Vagina (tissue), 2 donors: ENCODE measurements at regions not wholly inside any gene's neighbourhood (a gene's known extent, or its start where the extent isn't known, plus 50 kb on each side); places are given as distances from the start of the nearest gene placed in this dataset.

ENCODE experiments used
- POLR2A ChIP-seq, 2 donors: fragments of 450-650 bp; IDR thresholded peaks; one replicate each; pipeline ENCODE4 v1.6.1; 2017; ENCODE audit warnings: antibody characterized with exemption in 2 of 2, mild to moderate bottlenecking in 2 of 2, moderate library complexity in 2 of 2
- TF ChIP-seq, protein P1 (sequence below), 3 experiments: fragments of 450-650 bp in 2 of 3; fragments of 200-600 bp in 1 of 3; sonication (generic) in 1 of 3; IDR thresholded peaks; one replicate each; pipeline ENCODE4 v1.5.1; 2017 to 2019; ENCODE audit warnings: antibody characterized with exemption in 3 of 3, mild to moderate bottlenecking in 2 of 3, moderate library complexity in 2 of 3

DNA sequence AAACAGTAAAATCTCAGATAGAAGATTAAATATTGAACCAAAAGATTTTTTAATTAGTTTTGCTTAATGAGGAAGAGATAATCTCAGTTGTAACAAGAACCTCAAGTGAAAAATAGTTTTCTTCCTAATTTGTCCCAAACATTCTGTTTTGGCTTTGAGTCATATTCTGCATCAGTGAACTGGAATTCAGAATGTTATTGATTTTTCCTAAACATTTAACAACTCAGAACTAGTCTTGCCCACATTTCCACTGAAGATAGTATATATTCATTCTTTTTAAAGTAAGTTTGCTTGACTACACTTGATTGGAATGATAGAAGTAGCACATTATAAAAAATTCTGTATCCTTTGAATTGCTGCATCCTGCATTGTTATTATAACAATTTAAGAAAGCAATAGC lies 85.7 kb upstream of the UGP2 start:
- TF ChIP-seq, protein P1, sequence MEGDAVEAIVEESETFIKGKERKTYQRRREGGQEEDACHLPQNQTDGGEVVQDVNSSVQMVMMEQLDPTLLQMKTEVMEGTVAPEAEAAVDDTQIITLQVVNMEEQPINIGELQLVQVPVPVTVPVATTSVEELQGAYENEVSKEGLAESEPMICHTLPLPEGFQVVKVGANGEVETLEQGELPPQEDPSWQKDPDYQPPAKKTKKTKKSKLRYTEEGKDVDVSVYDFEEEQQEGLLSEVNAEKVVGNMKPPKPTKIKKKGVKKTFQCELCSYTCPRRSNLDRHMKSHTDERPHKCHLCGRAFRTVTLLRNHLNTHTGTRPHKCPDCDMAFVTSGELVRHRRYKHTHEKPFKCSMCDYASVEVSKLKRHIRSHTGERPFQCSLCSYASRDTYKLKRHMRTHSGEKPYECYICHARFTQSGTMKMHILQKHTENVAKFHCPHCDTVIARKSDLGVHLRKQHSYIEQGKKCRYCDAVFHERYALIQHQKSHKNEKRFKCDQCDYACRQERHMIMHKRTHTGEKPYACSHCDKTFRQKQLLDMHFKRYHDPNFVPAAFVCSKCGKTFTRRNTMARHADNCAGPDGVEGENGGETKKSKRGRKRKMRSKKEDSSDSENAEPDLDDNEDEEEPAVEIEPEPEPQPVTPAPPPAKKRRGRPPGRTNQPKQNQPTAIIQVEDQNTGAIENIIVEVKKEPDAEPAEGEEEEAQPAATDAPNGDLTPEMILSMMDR (IDR thresholded peaks at IDR 0.05), result no peak
- no peak for TF ChIP-seq POLR2A (IDR thresholded peaks at IDR 0.05)
